Stimulated activated memory B cell treated with anti-CD40 and anti-IgM and Interleukin-4, amounts not matched to agents 10 μg/mL and 1 μg/mL and 100 μg/mL, for 72 hours (primary cell): ENCODE measurements at regions not wholly inside any gene's neighbourhood (a gene's known extent, or its start where the extent isn't known, plus 50 kb on each side); places are given as distances from the start of the nearest gene placed in this dataset.

Experiments
- ATAC-seq: fragments of 150-1000 bp; cut with Tn5 transposase; 2 replicates; pipeline ENCODE4 v1.10.0; 2021
- H3K27ac Mint-ChIP-seq: one replicate; pipeline ENCODE4 v1.8.0; 2022; ENCODE audit warnings: mild to moderate bottlenecking, mixed read lengths
- H3K27me3 Mint-ChIP-seq: one replicate; pipeline ENCODE4 v1.8.0; 2022; ENCODE audit warnings: mixed read lengths
- H3K36me3 Mint-ChIP-seq: one replicate; pipeline ENCODE4 v1.8.0; 2022; ENCODE audit warnings: mixed read lengths
- H3K4me1 Mint-ChIP-seq: one replicate; pipeline ENCODE4 v1.8.0; 2022; ENCODE audit warnings: mixed read lengths
- H3K4me3 Mint-ChIP-seq: one replicate; pipeline ENCODE4 v1.8.0; 2022; ENCODE audit warnings: mild to moderate bottlenecking, moderate library complexity, mixed read lengths
- H3K9me3 Mint-ChIP-seq: one replicate; pipeline ENCODE4 v1.8.0; 2022; ENCODE audit warnings: mixed read lengths

DNA sequence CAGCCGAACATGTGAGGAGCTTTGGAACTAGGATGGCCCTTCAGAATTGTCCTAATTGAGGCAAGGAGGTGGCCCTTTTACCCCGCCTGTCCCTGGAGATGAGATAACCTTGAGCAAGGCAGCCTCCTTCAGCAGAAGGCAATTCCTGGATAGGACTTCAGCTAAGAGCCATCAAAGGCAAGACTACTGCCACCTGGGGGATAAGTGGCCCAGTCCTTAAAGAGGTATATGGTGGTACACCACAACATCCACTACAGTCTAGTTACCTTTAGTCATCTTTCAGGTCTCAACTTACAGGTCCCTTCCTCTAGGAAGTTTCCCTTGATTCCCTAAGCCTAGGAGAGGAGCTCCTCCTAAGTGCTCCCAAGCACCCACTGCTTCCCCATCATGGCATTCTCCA lies 204.2 kb upstream of the CDKN3 start:
- H3K27me3 Mint-ChIP-seq = no peaks in the 10 kb centered on the region
- H3K9me3 Mint-ChIP-seq = no peaks in the 10 kb centered on the region
- H3K4me3 Mint-ChIP-seq = no peak overlapping the region
- H3K36me3 Mint-ChIP-seq = no peaks in the 10 kb centered on the region
- peak; percentile 45 for ATAC-seq
- no peak overlapping the region for H3K27ac Mint-ChIP-seq
- H3K4me1 Mint-ChIP-seq = no peaks in the 10 kb centered on the region

- H3K27ac Mint-ChIP-seq = no peak overlapping the region
- no peaks in the 10 kb centered on the region for H3K4me1 Mint-ChIP-seq
- no peak for ATAC-seq
- no peak overlapping the region for H3K4me3 Mint-ChIP-seq
- H3K9me3 Mint-ChIP-seq = peaks cover 4% of the 10 kb centered on the region
- no peaks in the 10 kb centered on the region for H3K27me3 Mint-ChIP-seq
- H3K36me3 Mint-ChIP-seq = no peaks in the 10 kb centered on the region
Measured at GRCh38 chr14:54193871-54194270, 202.9 kb upstream of the CDKN3 start.

GRCh38 chr14:54194501-54194900 lies 202.3 kb upstream of the CDKN3 start:
- Mint-ChIP-seq H3K9me3 (peaks cover 5% of the 10 kb centered on the region), H3K36me3 (no peaks in the 10 kb centered on the region), H3K4me1 (no peaks in the 10 kb centered on the region), H3K27me3 (no peaks in the 10 kb centered on the region), H3K4me3 (no peak overlapping the region), H3K27ac (no peak overlapping the region)
- no peak for ATAC-seq

DNA sequence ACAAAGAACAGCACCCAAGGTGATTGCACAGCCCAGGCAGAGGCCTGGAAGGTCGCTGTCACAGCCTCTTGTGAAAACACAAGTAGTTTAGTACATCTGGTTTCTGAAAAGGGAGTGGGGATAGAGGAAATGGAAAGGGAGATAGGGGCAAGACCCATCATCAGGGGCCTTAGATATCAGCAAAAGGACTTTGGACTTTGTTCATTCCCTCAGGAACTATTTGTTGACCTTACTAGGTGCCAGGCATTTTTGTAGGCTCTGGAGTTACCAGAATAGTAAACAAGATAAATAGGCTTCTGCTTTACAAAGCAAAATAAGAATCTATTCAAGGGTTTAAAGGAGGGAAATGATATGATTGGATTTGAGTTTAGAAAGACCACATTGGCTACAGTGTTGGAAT lies 199.4 kb upstream of the CDKN3 start:
- peaks cover 5% of the 10 kb centered on the region for H3K9me3 Mint-ChIP-seq
- no peak overlapping the region for H3K4me3 Mint-ChIP-seq
- no peak for ATAC-seq
- no peak overlapping the region for H3K27ac Mint-ChIP-seq
- no peaks in the 10 kb centered on the region for H3K36me3 Mint-ChIP-seq
- H3K27me3 Mint-ChIP-seq = no peaks in the 10 kb centered on the region
- no peaks in the 10 kb centered on the region for H3K4me1 Mint-ChIP-seq

- H3K9me3 Mint-ChIP-seq = peaks cover 5% of the 10 kb centered on the region
- H3K4me1 Mint-ChIP-seq = no peaks in the 10 kb centered on the region
- H3K27ac Mint-ChIP-seq = no peak overlapping the region
- no peaks in the 10 kb centered on the region for H3K36me3 Mint-ChIP-seq
- no peaks in the 10 kb centered on the region for H3K27me3 Mint-ChIP-seq
- H3K4me3 Mint-ChIP-seq = no peak overlapping the region
- ATAC-seq = no peak
Measured at GRCh38 chr14:54200726-54201125, 196.1 kb upstream of the CDKN3 start.

GRCh38 chr14:54202288-54202687 lies 194.5 kb upstream of the CDKN3 start:
- no peak for ATAC-seq
- Mint-ChIP-seq H3K9me3 (peaks cover 5% of the 10 kb centered on the region), H3K27me3 (no peaks in the 10 kb centered on the region), H3K36me3 (no peaks in the 10 kb centered on the region), H3K4me1 (no peaks in the 10 kb centered on the region), H3K27ac (no peak overlapping the region), H3K4me3 (no peak overlapping the region)

DNA sequence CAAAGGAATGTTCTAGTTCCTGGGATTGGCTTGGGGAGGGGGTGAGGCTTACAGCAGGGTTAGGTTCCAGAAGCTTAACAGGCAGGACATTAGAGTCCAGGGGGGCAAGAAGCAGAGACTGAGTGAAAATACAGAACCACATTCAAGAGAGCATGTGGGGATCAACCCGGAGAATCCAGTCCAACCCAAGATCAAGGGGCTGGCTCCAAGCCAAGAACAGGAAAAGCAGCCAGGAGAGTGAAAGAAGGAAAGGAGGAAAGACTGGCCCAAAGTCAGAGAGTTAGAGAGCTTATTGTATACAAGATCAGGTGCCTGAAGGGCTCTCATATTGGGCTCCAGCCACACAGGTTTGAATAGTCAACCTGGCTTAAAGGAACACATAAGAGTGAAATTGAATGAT lies 190.3 kb upstream of the CDKN3 start:
- H3K27me3 Mint-ChIP-seq = peaks cover 9% of the 10 kb centered on the region
- ATAC-seq = no peak
- no peaks in the 10 kb centered on the region for H3K9me3 Mint-ChIP-seq
- H3K36me3 Mint-ChIP-seq = no peaks in the 10 kb centered on the region
- H3K4me3 Mint-ChIP-seq = no peak overlapping the region
- H3K4me1 Mint-ChIP-seq = no peaks in the 10 kb centered on the region
- no peak overlapping the region for H3K27ac Mint-ChIP-seq

- no peak for ATAC-seq
- Mint-ChIP-seq H3K4me1 (no peaks in the 10 kb centered on the region), H3K27ac (no peak overlapping the region), H3K27me3 (peaks cover 9% of the 10 kb centered on the region), H3K36me3 (no peaks in the 10 kb centered on the region), H3K4me3 (no peak overlapping the region), H3K9me3 (no peaks in the 10 kb centered on the region)
Measured at GRCh38 chr14:54207075-54207474, 189.7 kb upstream of the CDKN3 start.

GRCh38 chr14:54207476-54208462 lies 189.0 kb upstream of the CDKN3 start:
- Mint-ChIP-seq H3K36me3 (no peaks in the 10 kb centered on the region), H3K9me3 (no peaks in the 10 kb centered on the region), H3K27ac (no peak overlapping the region), H3K27me3 (peaks cover 9% of the 10 kb centered on the region), H3K4me1 (no peaks in the 10 kb centered on the region), H3K4me3 (no peak overlapping the region)
- no peak for ATAC-seq

DNA sequence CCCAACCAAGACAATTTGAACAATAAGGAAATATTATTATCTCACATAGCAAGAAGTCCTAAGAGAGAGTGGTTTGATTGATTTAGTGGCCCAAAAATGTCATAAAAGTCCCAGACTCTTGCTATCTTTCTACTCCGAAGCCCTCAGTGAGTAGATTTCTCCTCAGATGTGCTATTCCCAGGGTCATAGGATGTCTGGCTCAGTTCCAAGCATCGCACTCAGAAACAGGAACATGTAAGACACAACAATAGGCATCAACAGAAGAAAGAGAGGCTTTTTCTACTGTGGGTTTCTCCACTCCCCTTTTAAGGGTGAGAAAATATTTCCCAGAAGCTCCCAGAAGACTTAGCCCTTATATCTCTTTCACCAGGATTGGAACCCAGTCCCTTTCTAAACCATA lies 188.1 kb upstream of the CDKN3 start:
- no peaks in the 10 kb centered on the region for H3K4me1 Mint-ChIP-seq
- no peaks in the 10 kb centered on the region for H3K9me3 Mint-ChIP-seq
- H3K27me3 Mint-ChIP-seq = peaks cover 9% of the 10 kb centered on the region
- no peak for ATAC-seq
- no peak overlapping the region for H3K27ac Mint-ChIP-seq
- no peak overlapping the region for H3K4me3 Mint-ChIP-seq
- H3K36me3 Mint-ChIP-seq = no peaks in the 10 kb centered on the region

- H3K4me3 Mint-ChIP-seq = no peak overlapping the region
- H3K9me3 Mint-ChIP-seq = no peaks in the 10 kb centered on the region
- H3K27me3 Mint-ChIP-seq = peaks cover 9% of the 10 kb centered on the region
- no peaks in the 10 kb centered on the region for H3K4me1 Mint-ChIP-seq
- H3K36me3 Mint-ChIP-seq = no peaks in the 10 kb centered on the region
- ATAC-seq = no peak
- no peak overlapping the region for H3K27ac Mint-ChIP-seq
Measured at GRCh38 chr14:54209511-54210250, 187.1 kb upstream of the CDKN3 start.

DNA sequence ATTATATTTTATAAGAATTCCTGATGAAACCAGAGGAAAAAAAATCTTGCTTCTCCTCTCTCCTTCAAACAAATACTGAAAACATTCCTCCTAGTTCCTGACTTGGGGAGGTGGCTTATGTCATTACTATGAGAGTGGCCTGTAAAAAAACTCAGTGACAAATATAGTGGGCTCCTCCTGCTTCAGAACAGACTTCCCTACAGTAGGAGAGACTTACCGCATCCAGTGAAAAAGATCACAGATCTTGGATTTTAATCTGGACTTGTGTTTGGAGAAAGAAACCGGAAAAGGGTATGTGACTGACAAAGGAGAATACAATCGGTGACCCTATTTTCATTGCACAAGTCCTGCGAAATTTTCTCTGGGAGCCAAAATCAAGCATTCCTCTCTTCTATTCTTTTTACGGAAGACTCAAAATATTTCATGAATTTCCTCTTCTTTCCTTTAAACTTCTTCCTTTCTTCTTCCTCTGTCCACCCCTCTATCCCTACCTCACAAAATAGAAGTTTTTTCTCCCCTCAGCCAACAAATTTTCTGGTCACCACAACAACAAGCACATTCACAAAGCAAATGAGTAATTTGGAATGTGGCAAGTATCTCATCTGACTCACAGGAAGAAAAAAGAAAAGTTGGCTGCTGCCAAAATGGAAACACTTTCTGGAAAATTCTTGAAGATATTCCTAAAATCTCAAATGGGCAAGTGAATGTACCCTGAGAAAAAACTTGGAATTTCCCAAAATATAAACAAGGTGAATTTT lies 185.1 kb upstream of the CDKN3 start:
- no peak overlapping the region for H3K4me3 Mint-ChIP-seq

GRCh38 chr14:54213536-54213935 lies 183.3 kb upstream of the CDKN3 start:
- H3K4me3 Mint-ChIP-seq = no peak overlapping the region

More for the DNA sequence above, 185.1 kb upstream of the CDKN3 start:
- Mint-ChIP-seq H3K36me3 (no peaks in the 10 kb centered on the region), H3K9me3 (peaks cover under 1% of the 10 kb centered on the region), H3K4me1 (no peaks in the 10 kb centered on the region), H3K27me3 (peaks cover 9% of the 10 kb centered on the region), H3K27ac (no peak overlapping the region)
- ATAC-seq = no peak

GRCh38 chr14:54216827-54217226 lies 180.0 kb upstream of the CDKN3 start:
- Mint-ChIP-seq H3K36me3 (no peaks in the 10 kb centered on the region), H3K4me3 (no peak overlapping the region), H3K4me1 (peaks cover 9% of the 10 kb centered on the region), H3K27ac (no peak overlapping the region), H3K27me3 (peaks cover 35% of the 10 kb centered on the region), H3K9me3 (peaks cover 2% of the 10 kb centered on the region)
- ATAC-seq = no peak

More at GRCh38 chr14:54213536-54213935, 183.3 kb upstream of the CDKN3 start:
- Mint-ChIP-seq H3K27me3 (peaks cover 18% of the 10 kb centered on the region), H3K27ac (no peak overlapping the region), H3K36me3 (no peaks in the 10 kb centered on the region), H3K4me1 (no peaks in the 10 kb centered on the region), H3K9me3 (peaks cover 2% of the 10 kb centered on the region)
- ATAC-seq = no peak
